HFF-Myc (cell line): ENCODE measurements at regions not wholly inside any gene's neighbourhood (a gene's known extent, or its start where the extent isn't known, plus 50 kb on each side); places are given as distances from the start of the nearest gene placed in this dataset.

Experiments
- DNase-seq: peaks from one replicate; pipeline ENCODE4 v3.0.0-alpha.2; 2011; ENCODE audit warnings: low read depth; ENCODE audit errors: extremely low read depth
- H3K4me3 ChIP-seq: replicated peaks from 2 replicates; pipeline ENCODE4 v1.5.1; 2011; ENCODE audit warnings: low read depth, mild to moderate bottlenecking, control low read depth, low read length
- TF ChIP-seq, protein P1 (sequence below): IDR thresholded peaks from 2 replicates; pipeline ENCODE4 v1.5.1; 2012; ENCODE audit warnings: mild to moderate bottlenecking, low read depth, low read length, control low read depth; ENCODE audit errors: missing control alignments

DNA sequence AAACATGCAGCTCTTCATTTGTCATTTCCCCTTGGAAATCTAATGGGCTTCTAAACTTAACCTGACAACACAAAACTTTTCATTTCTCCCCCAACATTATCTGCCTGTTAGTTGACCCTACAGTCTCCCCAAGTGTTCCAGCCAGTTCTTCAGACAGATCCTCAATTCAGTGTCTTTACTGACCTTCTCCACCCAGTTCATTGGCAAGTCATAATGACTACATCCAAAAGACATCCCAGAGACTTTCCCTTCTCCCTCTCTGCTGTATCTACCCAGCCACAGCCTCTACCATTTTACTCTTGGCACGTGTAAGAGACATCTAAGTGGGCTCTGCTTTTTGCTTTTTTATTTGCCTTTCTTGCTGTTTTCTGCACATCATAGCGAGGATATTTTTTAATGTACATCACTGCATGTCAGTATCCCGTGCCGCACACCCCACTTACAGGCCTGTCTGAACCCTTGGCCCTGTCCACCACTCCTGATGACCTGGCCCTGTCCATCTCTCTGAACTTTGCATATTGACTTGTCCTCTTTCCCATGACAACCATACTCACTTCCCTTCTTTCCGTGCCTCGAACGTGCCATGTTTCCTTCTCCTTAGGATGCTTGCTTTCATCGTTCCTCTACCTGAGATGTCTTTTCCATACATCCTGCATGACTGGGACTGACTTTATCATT lies 391.9 kb downstream of the IRS2 start:
- H3K4me3 ChIP-seq = no peak overlapping the region
- TF ChIP-seq, protein P1, sequence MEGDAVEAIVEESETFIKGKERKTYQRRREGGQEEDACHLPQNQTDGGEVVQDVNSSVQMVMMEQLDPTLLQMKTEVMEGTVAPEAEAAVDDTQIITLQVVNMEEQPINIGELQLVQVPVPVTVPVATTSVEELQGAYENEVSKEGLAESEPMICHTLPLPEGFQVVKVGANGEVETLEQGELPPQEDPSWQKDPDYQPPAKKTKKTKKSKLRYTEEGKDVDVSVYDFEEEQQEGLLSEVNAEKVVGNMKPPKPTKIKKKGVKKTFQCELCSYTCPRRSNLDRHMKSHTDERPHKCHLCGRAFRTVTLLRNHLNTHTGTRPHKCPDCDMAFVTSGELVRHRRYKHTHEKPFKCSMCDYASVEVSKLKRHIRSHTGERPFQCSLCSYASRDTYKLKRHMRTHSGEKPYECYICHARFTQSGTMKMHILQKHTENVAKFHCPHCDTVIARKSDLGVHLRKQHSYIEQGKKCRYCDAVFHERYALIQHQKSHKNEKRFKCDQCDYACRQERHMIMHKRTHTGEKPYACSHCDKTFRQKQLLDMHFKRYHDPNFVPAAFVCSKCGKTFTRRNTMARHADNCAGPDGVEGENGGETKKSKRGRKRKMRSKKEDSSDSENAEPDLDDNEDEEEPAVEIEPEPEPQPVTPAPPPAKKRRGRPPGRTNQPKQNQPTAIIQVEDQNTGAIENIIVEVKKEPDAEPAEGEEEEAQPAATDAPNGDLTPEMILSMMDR = no peak
- DNase-seq = no peak

DNA sequence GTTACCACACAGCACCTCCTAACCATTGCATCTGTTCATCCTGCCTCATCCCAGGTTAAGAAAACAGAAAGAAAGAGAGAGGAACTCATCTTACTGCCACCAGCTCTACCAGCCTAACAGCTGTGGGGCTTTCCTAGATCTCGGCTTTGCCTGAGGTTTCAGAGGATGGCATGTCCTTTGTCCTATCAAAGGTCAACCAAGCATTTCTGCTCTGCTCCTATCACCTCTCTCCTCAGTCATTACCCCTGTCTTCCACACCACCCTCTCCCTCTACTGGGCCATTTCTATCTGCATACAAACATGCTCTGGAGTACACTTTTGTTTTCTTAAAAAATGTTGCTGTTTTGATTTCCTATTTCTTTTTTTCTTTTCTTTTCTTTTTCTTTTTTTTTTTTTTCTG lies 393.3 kb downstream of the IRS2 start:
- no peak overlapping the region for H3K4me3 ChIP-seq
- no peak for DNase-seq
- TF ChIP-seq, protein P1 = no peak

DNA sequence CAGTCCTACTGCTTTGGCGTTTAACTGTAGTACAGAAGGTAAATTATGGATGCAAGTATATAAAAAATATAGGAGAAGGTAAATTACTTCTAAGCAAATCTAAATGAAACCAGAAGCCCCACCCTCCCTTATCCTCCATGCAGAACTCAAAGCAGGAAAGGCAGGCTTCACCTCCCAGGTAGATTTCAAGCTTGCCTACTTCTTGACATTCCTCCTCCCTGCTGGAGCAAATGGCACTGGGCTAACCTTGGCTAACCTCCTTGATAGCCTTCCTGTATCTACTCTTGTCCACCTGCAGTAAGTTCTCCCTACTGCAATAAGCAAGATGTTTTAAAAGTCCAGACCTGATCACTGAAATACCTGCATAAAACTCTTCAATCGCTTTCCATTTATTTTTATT lies 396.0 kb downstream of the IRS2 start:
- TF ChIP-seq, protein P1 = no peak
- H3K4me3 ChIP-seq = no peak overlapping the region
- no peak for DNase-seq

DNA sequence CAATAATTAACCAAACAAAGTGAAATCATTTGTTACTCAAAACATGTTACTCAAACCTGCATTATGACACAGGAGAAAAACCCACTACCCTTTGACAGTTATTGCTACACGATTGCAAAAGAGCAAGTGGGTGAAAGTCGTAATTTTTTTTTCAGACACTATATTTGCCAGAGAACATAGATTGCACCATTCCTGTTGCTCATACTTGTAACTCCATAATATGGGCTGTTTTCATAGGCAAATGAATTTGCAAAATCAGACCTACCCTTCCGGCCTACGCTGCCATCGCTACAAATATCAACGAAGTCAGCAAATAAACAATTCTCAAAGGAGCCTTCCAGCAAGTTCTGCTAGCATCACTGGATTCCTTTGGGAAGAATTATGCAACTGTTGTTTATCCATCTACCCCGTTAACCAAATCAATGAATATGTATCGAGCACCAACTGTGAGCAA lies 396.5 kb downstream of the IRS2 start:
- TF ChIP-seq, protein P1 = no peak
- DNase-seq = no peak

DNA sequence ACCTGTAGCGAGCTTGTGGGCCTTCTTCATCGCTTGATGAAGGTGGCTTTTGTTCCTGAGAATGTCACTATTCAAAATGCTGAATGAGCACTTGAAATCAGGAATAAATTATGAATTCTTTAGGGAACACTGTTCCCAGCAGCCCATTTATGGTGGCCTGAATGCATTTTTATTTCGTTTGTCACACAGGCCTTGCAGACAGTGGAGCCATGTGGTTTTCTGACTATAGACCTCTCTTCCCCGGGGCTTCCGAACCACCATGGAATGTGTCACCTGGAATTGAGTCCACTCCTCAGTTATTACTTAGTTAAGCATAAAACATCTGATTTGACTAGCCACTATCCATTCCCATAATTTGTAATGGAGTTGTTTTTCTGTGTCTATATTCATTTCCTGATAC lies 396.9 kb downstream of the IRS2 start:
- DNase-seq = no peak
- TF ChIP-seq, protein P1 = no peak
- no peak overlapping the region for H3K4me3 ChIP-seq

More for the DNA sequence above, 396.5 kb downstream of the IRS2 start:
- no peak overlapping the region for H3K4me3 ChIP-seq

DNA sequence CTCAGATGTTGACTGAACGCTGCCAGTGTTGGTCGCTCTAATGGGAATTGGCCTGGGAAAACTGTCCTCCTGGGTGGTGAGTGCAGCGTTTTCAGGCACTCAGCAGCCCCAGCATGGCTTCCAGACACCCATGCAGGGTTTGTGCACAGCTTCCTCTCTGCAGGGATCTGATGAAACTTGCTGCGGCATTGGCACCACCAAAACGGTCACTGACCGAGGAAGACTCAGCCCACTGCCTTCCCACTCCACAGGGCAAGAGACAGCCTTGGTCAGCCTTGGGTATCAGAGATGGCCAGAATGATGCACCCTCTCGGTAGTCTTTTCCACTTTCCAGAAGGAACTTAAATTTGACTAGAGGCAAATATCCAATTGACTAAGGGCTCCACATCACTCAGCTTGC lies 398.9 kb downstream of the IRS2 start:
- no peak for DNase-seq

More for the DNA sequence above, 398.9 kb downstream of the IRS2 start:
- no peak overlapping the region for H3K4me3 ChIP-seq
- TF ChIP-seq, protein P1 = no peak
